HG03108 (cell line): ENCODE measurements at regions not wholly inside any gene's neighbourhood (a gene's known extent, or its start where the extent isn't known, plus 50 kb on each side); places are given as distances from the start of the nearest gene placed in this dataset.

Experiments used
- ATAC-seq: cut with Tn5 transposase; IDR thresholded peaks from one replicate; pipeline ENCODE4 v1.9.1; 2021; ENCODE audit warnings: moderate library complexity; ENCODE audit not compliant: unreplicated experiment

DNA sequence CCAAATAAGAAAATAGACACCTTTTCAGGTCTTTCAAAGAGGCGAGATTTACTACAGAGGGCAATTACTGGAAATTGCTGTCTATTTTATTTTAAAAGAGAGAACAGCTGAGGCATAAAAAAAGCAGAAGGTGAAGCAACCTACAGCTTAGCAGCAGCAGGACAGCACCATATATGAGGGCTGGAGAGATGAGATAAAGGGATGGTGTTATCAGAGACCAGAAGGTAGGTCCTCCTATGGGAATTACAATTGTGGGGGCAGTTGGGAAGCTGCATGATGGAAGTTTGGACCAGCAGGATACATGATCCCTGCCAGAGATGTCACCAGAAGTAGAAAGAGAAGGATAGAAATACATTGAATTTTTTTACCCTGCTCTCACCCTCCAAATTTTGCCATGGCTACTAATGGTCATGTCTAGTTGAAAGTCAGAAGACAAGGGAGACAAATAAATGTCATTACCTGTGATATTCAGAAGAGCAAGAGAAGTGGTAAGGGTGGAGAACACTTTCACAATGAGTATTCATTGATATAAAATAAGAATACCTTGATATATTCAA, 77.2 kb upstream of the CALCR start:
- no peak for ATAC-seq

DNA sequence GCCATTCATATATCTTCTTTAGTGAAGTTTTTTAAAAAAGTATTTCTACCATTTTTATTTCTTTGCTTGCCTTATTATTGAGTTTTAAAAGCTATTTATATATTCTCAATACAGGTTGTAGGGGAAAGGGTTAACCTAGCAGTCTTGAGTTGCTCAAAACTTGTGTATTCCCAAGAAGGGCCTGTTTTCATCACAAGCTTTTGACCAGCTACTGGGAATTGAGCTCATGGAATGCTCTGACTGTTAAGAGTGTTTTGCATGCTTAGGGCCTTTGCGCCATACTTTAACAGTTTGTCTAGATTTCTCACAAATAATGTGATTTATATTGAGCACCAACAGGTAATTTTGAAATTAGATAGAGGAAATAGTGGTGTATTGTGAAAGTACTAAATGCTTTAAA, 72.0 kb upstream of the CALCR start:
- no peak for ATAC-seq

DNA sequence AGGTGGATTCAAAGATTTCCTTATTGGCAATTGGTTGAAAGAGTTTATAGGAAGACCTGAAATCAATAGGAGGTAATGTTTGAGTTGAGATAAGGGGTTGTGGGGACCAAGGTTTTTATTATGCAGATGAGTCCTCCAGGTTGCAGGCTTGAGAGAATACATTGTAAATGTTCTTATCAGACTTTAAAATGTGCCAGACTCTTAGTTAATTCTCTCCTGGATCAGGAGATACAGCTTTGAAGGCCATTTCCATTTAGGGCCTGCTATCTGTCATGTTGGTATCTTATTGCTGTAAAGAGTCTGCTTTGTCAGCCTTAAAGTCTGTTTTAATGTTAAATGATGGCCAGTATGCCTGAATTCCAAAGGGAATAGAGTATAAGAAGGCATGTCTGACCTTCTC, 61.8 kb upstream of the CALCR start:
- ATAC-seq, result no peak

DNA sequence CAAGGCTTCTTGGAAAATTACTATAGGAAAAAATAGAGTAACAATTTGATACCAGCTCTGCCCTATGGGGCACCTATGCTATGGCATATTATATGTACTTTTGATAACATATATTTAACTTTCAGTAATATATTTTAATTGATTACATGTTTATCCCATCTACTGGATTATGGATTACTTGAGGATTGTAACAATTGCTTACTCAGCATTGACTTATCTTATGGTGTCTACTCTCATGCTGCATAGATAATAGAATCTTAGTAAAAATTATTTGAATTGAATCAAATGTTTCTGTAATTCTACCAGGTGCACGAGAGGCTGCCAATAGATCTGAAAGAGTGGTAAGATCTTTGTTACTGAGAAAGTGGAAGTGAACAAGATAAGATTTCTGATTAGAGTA, 57.8 kb upstream of the CALCR start:
- no peak for ATAC-seq

DNA sequence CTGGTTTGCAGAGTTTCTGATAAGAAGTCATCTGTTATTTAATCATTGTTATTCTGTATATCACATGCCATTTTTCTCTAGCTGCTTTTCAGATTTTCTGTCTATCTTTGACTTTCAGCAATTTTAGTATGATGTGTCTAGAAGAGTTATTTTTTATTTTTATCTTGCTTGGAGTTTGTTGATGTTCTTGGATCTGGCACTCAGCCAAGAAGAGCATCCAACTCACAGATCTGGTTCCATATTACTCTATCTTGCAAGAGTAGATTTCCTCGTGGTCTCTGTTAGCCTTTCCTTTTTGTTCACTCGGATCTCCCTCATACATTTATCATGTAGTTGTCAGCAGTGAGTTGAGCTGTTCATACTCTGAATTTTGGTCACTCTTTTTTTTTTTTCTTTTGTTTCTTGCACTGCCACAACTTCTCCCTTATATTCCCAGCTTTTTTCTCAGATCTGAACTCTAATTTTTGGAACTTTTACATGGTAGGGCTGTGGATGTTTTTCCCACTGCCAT, 54.8 kb upstream of the CALCR start:
- no peak for ATAC-seq

DNA sequence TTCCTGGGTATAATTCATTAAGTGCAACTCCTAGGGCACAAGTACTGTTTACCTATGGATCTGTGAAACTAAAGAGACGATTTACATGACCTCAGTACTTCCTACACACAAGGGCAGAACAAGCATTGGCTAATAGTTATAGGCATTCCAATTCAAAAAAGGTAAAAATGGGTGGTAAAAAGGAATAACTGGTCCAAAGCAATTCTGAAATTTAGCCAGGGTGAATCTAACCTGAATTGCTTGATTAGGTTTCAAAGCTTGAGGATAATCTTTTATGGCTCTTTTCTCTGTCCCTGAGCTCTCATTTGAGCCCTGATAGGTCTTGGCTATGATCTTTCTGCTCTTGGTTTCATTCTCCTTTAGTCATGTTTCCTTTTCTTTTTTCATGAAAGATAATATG, 52.3 kb upstream of the CALCR start:
- no peak for ATAC-seq
